HG03103 (cell line): ENCODE measurements at regions not wholly inside any gene's neighbourhood (a gene's known extent, or its start where the extent isn't known, plus 50 kb on each side); places are given as distances from the start of the nearest gene placed in this dataset.

Source experiments
- ATAC-seq: cut with Tn5 transposase; IDR thresholded peaks from one replicate; pipeline ENCODE4 v1.9.1; 2021; ENCODE audit warnings: low read depth; ENCODE audit not compliant: unreplicated experiment

- no peak for ATAC-seq
Measured at GRCh38 chr10:106011250-106011649, 1153.3 kb downstream of the SORCS1 start.

- ATAC-seq: no peak
Measured at GRCh38 chr10:106000721-106001120, 1163.8 kb downstream of the SORCS1 start.

- ATAC-seq: no peak
Measured at GRCh38 chr10:105993609-105994008, 1170.9 kb downstream of the SORCS1 start.

GRCh38 chr10:105992928-105993327 lies 1171.6 kb downstream of the SORCS1 start:
- no peak for ATAC-seq

- no peak for ATAC-seq
Measured at GRCh38 chr10:105990529-105990928, 1174.0 kb downstream of the SORCS1 start.

- no peak for ATAC-seq
Measured at GRCh38 chr10:105989995-105990394, 1174.5 kb downstream of the SORCS1 start.

GRCh38 chr10:105988848-105989247 lies 1175.7 kb downstream of the SORCS1 start:
- no peak for ATAC-seq

GRCh38 chr10:105986912-105987635 lies 1177.4 kb downstream of the SORCS1 start:
- ATAC-seq: no peak

- no peak for ATAC-seq
Measured at GRCh38 chr10:105986486-105986885, 1178.0 kb downstream of the SORCS1 start.

GRCh38 chr10:105982735-105983134 lies 1181.8 kb downstream of the SORCS1 start:
- ATAC-seq: no peak

GRCh38 chr10:105981679-105982078 lies 1182.8 kb downstream of the SORCS1 start:
- ATAC-seq: no peak

- ATAC-seq: no peak
Measured at GRCh38 chr10:105974803-105975456, 1189.6 kb downstream of the SORCS1 start.

- ATAC-seq: no peak
Measured at GRCh38 chr10:105973902-105974301, 1190.6 kb downstream of the SORCS1 start.

- no peak for ATAC-seq
Measured at GRCh38 chr10:105973360-105973759, 1191.1 kb downstream of the SORCS1 start.

- ATAC-seq: no peak
Measured at GRCh38 chr10:105971460-105971859, 1193.0 kb downstream of the SORCS1 start.

GRCh38 chr10:105969884-105970377 lies 1194.6 kb downstream of the SORCS1 start:
- no peak for ATAC-seq

GRCh38 chr10:105968666-105969065 lies 1195.8 kb downstream of the SORCS1 start:
- no peak for ATAC-seq

- ATAC-seq: no peak
Measured at GRCh38 chr10:105967256-105967655, 1197.2 kb downstream of the SORCS1 start.

- ATAC-seq: no peak
Measured at GRCh38 chr10:105965141-105965540, 1199.4 kb downstream of the SORCS1 start.

GRCh38 chr10:105964009-105964408 lies 1200.5 kb downstream of the SORCS1 start:
- ATAC-seq: no peak

GRCh38 chr10:105963334-105963884 lies 1201.1 kb downstream of the SORCS1 start:
- no peak for ATAC-seq

GRCh38 chr10:105956550-105956949 lies 1208.0 kb downstream of the SORCS1 start:
- peak; percentile 28 for ATAC-seq
